WTC11 (cell line): ENCODE measurements at regions not wholly inside any gene's neighbourhood (a gene's known extent, or its start where the extent isn't known, plus 50 kb on each side); places are given as distances from the start of the nearest gene placed in this dataset.

ENCODE experiments used
- ATAC-seq: fragments of 200-7000 bp; cut with Tn5 transposase; 2 replicates; pipeline ENCODE4 v1.10.0; 2021; ENCODE audit warnings: mild to moderate bottlenecking, moderate library complexity
- CTCF ChIA-PET: fragments of 300-600 bp; sonication (Branson Sonifier 250); formaldehyde crosslinking; loops from one replicate; lab custom pipeline; 2021; ENCODE audit warnings: antibody characterized with exemption; lab: Charles Lee
- POLR2A ChIA-PET: fragments of 350-600 bp; sonication (Branson Sonifier 250); formaldehyde crosslinking; loops from one replicate; lab custom pipeline; 2021; ENCODE audit warnings: antibody characterized with exemption; lab: Charles Lee
- DNase-seq: peaks from one replicate; pipeline ENCODE4 v3.0.0; 2021; ENCODE audit warnings: low spot score
- H3K27ac Mint-ChIP-seq: 2 replicates; pipeline ENCODE4 v1.8.0; 2021; ENCODE audit warnings: mixed read lengths
- H3K27me3 Mint-ChIP-seq: 2 replicates; pipeline ENCODE4 v1.8.0; 2021; ENCODE audit warnings: low read depth, mild to moderate bottlenecking, moderate library complexity, mixed read lengths
- H3K36me3 Mint-ChIP-seq: 2 replicates; pipeline ENCODE4 v1.8.0; 2021; ENCODE audit warnings: mixed read lengths
- H3K4me1 Mint-ChIP-seq: 2 replicates; pipeline ENCODE4 v1.8.0; 2022; ENCODE audit warnings: mixed read lengths
- H3K4me3 Mint-ChIP-seq: 2 replicates; pipeline ENCODE4 v1.8.0; 2021; ENCODE audit warnings: mild to moderate bottlenecking, moderate library complexity, mixed read lengths
- H3K9me3 Mint-ChIP-seq: 2 replicates; pipeline ENCODE4 v1.8.0; 2021; ENCODE audit warnings: mixed read lengths
- ATF6 ChIP-seq: sonication (generic); formaldehyde crosslinking; IDR thresholded peaks from 2 replicates; pipeline ENCODE4 v1.8.1; 2023; ENCODE audit warnings: mild to moderate bottlenecking, missing genetic modification reagents
- CDX4 ChIP-seq: fragments of 250-450 bp; sonication (Bioruptor Pico); IDR thresholded peaks from 2 replicates; pipeline ENCODE4 v1.9.0; 2021; ENCODE audit warnings: moderate library complexity, mild to moderate bottlenecking, inconsistent platforms, borderline replicate concordance
- CTCF ChIP-seq: fragments of 200-600 bp; IDR thresholded peaks from 2 replicates; pipeline ENCODE4 v1.8.0; 2022; ENCODE audit warnings: antibody characterized with exemption
- ERG ChIP-seq: fragments of 250-450 bp; sonication (Bioruptor Pico); IDR thresholded peaks from 2 replicates; pipeline ENCODE4 v1.8.0; 2021; ENCODE audit warnings: mild to moderate bottlenecking
- ETV6 ChIP-seq: sonication (generic); formaldehyde crosslinking; IDR thresholded peaks from 2 replicates; pipeline ENCODE4 v1.8.1; 2022; ENCODE audit warnings: mild to moderate bottlenecking, missing genetic modification reagents
- FOXP1 ChIP-seq: sonication (generic); formaldehyde crosslinking; IDR thresholded peaks from 2 replicates; pipeline ENCODE4 v1.8.0; 2022; ENCODE audit warnings: missing genetic modification reagents, mild to moderate bottlenecking, moderate library complexity, borderline replicate concordance
- HMGA2 ChIP-seq: fragments of 250-450 bp; sonication (Bioruptor Pico); IDR thresholded peaks from 2 replicates; pipeline ENCODE4 v1.4.0; 2021; ENCODE audit warnings: mild to moderate bottlenecking, moderate library complexity
- HMGXB4 ChIP-seq: sonication (generic); formaldehyde crosslinking; IDR thresholded peaks from 2 replicates; pipeline ENCODE4 v1.8.1; 2023; ENCODE audit warnings: mild to moderate bottlenecking, moderate library complexity, missing genetic modification reagents
- IRF2 ChIP-seq: sonication (generic); formaldehyde crosslinking; IDR thresholded peaks from 2 replicates; pipeline ENCODE4 v1.8.0; 2022; ENCODE audit warnings: low read depth, missing genetic modification reagents, borderline replicate concordance
- KAT7 ChIP-seq: sonication (generic); formaldehyde crosslinking; IDR thresholded peaks from 2 replicates; pipeline ENCODE4 v1.8.1; 2023; ENCODE audit warnings: missing genetic modification reagents, mild to moderate bottlenecking, borderline replicate concordance
- MAX ChIP-seq: sonication (generic); formaldehyde crosslinking; IDR thresholded peaks from 2 replicates; pipeline ENCODE4 v1.8.0; 2022; ENCODE audit warnings: mild to moderate bottlenecking, missing genetic modification reagents
- NR1H2 ChIP-seq: sonication (generic); formaldehyde crosslinking; IDR thresholded peaks from 2 replicates; pipeline ENCODE4 v1.9.0; 2021; ENCODE audit warnings: mild to moderate bottlenecking, moderate library complexity, missing genetic modification reagents
- SMAD3 ChIP-seq: sonication (generic); formaldehyde crosslinking; IDR thresholded peaks from 2 replicates; pipeline ENCODE4 v1.8.0; 2022; ENCODE audit warnings: missing genetic modification reagents, mild to moderate bottlenecking, borderline replicate concordance
- SOX15 ChIP-seq: fragments of 250-450 bp; sonication (Bioruptor Pico); IDR thresholded peaks from 2 replicates; pipeline ENCODE4 v1.9.0; 2021; ENCODE audit warnings: mild to moderate bottlenecking
- USF1 ChIP-seq: sonication (generic); formaldehyde crosslinking; IDR thresholded peaks from 2 replicates; pipeline ENCODE4 v1.8.0; 2022; ENCODE audit warnings: mild to moderate bottlenecking, missing genetic modification reagents
- USF2 ChIP-seq: sonication (generic); formaldehyde crosslinking; IDR thresholded peaks from 2 replicates; pipeline ENCODE4 v1.8.1; 2023; ENCODE audit warnings: mild to moderate bottlenecking, missing genetic modification reagents, moderate library complexity
- ZBTB21 ChIP-seq: sonication (generic); formaldehyde crosslinking; IDR thresholded peaks from 2 replicates; pipeline ENCODE4 v1.8.1; 2023; ENCODE audit warnings: mild to moderate bottlenecking, missing genetic modification reagents, borderline replicate concordance
- ZNF121 ChIP-seq: sonication (generic); formaldehyde crosslinking; IDR thresholded peaks from 2 replicates; pipeline ENCODE4 v1.8.0; 2023; ENCODE audit warnings: missing genetic modification reagents
- ZNF219 ChIP-seq: sonication (generic); formaldehyde crosslinking; IDR thresholded peaks from 2 replicates; pipeline ENCODE4 v1.8.0; 2023; ENCODE audit warnings: missing genetic modification reagents, mild to moderate bottlenecking, borderline replicate concordance
- ZNF317 ChIP-seq: sonication (generic); formaldehyde crosslinking; IDR thresholded peaks from 2 replicates; pipeline ENCODE4 v1.8.1; 2023; ENCODE audit warnings: low read depth, mild to moderate bottlenecking, moderate library complexity, missing genetic modification reagents, borderline replicate concordance
- ZSCAN18 ChIP-seq: fragments of 250-450 bp; sonication (Bioruptor Pico); IDR thresholded peaks from 2 replicates; pipeline ENCODE4 v2.1.2; 2022; ENCODE audit warnings: mild to moderate bottlenecking, moderate library complexity

- H3K36me3 Mint-ChIP-seq = no peaks in the 10 kb centered on the region
- DNase-seq = no peak
Observed at GRCh38 chr2:239608723-239609122, 207.9 kb upstream of the HDAC4 start.

GRCh38 chr2:239608260-239608659 is 207.4 kb upstream of the HDAC4 start:
- Mint-ChIP-seq H3K27me3 (no peaks in the 10 kb centered on the region; the same call in 1 of the 2 replicates), H3K36me3 (no peaks in the 10 kb centered on the region), H3K9me3 (0 out of 2 replicates have a peak, but pooled peaks cover 6% of the 10 kb centered on the region), H3K4me3 (no peak overlapping the region), H3K4me1 (peaks cover 4% of the 10 kb centered on the region), H3K27ac (no peak overlapping the region)
- DNase-seq (no peak), ATAC-seq (no peak)
- CTCF ChIA-PET = no interaction called here
- POLR2A ChIA-PET = no interaction called here
- TF ChIP-seq KAT7 (CRISPR knock-in tag) (no peak), SOX15 (CRISPR knock-in tag) (no peak), ERG (CRISPR knock-in tag) (no peak), ZNF219 (CRISPR knock-in tag) (no peak), USF2 (CRISPR knock-in tag) (no peak), SMAD3 (CRISPR knock-in tag) (no peak), ZSCAN18 (CRISPR knock-in tag) (no peak), CTCF (no peak), HMGXB4 (CRISPR knock-in tag) (no peak), MAX (CRISPR knock-in tag) (no peak), NR1H2 (CRISPR knock-in tag) (no peak), ZBTB21 (CRISPR knock-in tag) (no peak), FOXP1 (no peak)

More at GRCh38 chr2:239608723-239609122, 207.9 kb upstream of the HDAC4 start:
- Mint-ChIP-seq H3K27me3 (no peaks in the 10 kb centered on the region; the same call in 1 of the 2 replicates), H3K4me1 (peaks cover 4% of the 10 kb centered on the region), H3K4me3 (no peak overlapping the region), H3K9me3 (0 out of 2 replicates have a peak, but pooled peaks cover 6% of the 10 kb centered on the region), H3K27ac (no peak overlapping the region)
- ChIA-PET POLR2A (no interaction called here), CTCF (no interaction called here)
- ATAC-seq = no peak
- no peak for TF ChIP-seq USF1 (CRISPR knock-in tag)
- TF ChIP-seq CDX4 (CRISPR knock-in tag) = no peak
- no peak for TF ChIP-seq IRF2
- no peak for TF ChIP-seq ZNF317 (CRISPR knock-in tag)
- TF ChIP-seq ZNF121 = no peak
- TF ChIP-seq HMGA2 = no peak
- TF ChIP-seq ETV6 (CRISPR knock-in tag) = no peak
- TF ChIP-seq ATF6 = no peak
